GM18907 (cell line): ENCODE measurements at regions not wholly inside any gene's neighbourhood (a gene's known extent, or its start where the extent isn't known, plus 50 kb on each side); places are given as distances from the start of the nearest gene placed in this dataset.
"Not testable (repeated sequence)": the region's sequence is repeated elsewhere in the genome, so short reads cannot be mapped to it uniquely, and the experiment has no call there.

Experiments
- ATAC-seq: cut with Tn5 transposase; IDR thresholded peaks from one replicate; pipeline ENCODE4 v1.9.1; 2021; ENCODE audit warnings: mild to moderate bottlenecking, moderate library complexity; ENCODE audit not compliant: unreplicated experiment

DNA sequence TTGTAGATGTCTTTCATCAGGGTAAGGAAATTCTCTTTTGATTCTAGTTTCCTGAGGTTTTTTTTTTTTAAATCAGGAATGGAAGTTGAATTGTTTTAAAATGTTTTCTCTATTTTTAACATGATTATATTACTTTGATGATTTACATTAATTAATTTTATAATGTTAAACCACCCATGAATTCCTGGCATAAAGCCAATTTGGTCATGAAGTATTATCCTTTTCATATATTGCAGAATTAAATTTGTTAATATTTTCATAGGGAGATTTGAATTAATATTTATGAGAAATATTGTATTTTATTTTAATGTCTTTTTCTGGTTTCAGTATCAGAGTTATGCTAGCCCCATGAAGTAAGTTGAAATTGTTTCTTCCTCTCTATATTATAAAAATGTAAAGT is 144.6 kb downstream of the MAIP1 start:
- no peak for ATAC-seq

DNA sequence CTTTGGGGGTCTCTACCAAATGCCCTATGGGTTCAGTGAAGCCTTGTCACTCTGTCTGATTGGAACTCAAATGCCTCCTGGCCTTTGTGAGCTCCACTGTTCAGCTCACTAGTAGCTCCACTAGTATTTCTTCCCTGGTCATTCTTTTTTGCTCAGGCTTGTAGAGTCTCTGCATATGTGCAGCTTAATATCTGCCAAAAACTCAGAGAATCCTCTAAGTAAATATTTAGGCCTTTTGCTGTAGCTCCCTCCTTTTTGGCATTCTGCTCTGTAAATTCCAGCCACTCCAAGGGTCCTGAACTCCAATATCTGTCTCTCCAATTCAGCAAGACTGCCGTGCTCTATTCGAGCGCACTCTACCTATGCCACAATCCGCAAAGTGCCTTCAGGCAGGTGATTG is 146.5 kb downstream of the MAIP1 start:
- ATAC-seq: no peak

- ATAC-seq: no peak
These were observed 147.6 kb downstream of the MAIP1 start for GRCh38 chr2:200102971-200103370.

- no peak for ATAC-seq
These were observed 148.6 kb downstream of the MAIP1 start for GRCh38 chr2:200104015-200104414.

- ATAC-seq: no peak
These were observed 152.3 kb downstream of the MAIP1 start for GRCh38 chr2:200107514-200108217.

DNA sequence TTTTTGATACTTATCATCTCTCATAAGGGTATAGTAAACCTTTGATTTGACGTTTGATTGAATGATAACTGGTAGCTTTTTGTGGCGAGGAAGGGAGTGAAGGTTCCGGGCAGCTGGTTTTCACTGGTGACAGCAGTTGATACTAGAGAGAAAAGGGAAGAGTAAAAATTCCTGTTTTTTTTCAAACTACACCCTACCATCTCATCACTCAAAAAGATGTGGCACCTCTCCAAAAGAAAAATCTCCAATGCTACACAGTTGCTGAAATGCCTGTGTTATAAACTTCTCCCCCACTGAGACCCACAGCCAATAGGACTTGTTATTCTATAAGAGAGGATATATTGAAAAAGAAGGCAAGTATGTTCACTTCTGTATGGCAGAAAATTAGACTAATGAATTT is 154.0 kb downstream of the MAIP1 start:
- ATAC-seq: no peak

GRCh38 chr2:200110381-200110780 is 155.0 kb downstream of the MAIP1 start:
- ATAC-seq: no peak

DNA sequence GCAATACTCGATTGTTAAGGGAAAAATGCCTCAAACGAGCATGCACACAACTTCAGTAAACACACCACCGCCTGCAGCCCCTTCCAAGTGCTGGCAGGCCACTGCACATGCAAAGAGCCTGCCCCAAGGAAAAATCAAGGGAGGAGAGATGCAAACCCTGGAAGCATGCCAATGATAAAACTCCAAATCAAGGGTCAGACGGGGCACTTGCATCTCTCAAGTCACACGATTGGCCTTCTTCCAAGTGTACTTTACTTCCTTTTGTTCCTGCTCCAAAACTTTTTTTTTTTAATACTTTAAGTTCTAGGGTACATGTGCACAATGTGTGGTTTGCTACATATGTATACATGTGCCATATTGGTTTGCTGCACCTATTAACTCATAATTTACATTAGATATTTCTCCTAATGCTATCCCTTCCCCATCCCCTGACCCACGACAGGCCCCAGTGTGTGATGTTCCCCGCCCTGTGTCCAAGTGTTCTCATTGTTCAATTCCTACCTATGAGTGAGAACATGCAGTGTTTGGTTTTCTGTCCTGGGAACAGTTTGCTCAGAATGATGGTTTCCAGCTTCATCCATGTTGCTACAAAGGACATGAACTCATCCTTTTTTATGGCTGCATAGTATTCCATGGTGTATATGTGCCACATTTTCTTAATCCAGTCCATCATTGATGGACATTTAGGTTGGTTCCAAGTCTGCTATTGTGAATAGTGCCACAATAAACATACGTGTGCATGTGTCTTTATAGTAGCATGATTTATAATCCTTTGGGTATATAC is 157.8 kb downstream of the MAIP1 start:
- not testable (repeated sequence) for ATAC-seq

- ATAC-seq: no peak
These were observed 163.9 kb downstream of the MAIP1 start for GRCh38 chr2:200119236-200119635.

GRCh38 chr2:200121931-200122330 is 166.5 kb downstream of the MAIP1 start:
- ATAC-seq: no peak

DNA sequence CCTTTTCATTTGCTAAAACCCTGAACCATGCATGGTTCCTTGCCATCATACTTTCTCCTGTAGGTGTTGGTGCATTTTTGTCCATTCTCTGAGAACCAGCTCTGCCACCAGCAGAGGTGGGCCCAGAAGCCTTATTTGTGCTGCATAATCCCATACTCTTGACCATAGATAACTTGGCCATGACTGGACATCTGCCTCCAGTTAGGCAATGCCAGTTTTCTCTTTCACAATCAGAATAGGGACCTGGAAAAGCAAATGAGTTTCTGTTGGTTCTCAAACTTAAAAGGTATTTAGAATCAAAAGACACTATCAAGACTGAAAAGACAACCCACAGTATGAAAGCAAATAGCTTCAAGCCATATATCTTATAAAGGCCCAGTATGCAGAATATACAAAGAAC is 167.3 kb downstream of the MAIP1 start:
- no peak for ATAC-seq

DNA sequence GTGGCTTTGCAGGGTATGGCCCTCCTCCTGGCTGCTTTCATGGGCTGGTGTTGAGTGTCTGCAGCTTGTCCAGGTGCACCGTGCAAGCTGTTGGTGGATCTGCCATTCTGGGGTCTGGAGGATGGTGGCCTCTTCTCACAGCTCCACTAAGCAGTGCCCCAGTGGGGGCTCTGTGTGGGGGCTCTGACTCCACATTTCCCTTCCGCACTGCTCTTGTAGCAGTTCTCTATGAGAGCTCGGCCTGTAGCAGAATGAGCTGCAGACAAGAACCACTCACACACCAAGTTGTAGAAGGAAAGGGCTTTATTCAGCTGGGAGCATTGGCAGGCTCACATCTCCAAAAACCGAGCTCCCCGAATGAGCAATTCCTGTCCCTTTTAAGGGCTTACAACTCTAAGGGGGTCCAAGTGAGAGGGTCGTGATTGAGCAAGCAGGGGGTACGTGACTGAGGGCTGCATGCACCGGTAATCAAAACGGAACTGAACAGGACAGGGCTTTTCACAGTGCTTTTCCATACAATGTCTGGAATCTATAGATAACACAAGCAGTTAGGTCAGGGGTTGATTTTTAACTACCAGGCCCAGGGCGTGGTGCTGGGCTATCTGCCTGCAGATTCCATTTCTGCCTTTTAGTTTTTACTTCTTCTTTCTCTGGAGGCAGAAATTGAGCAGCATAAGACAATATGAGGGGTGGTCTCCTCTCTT is 169.4 kb downstream of the MAIP1 start:
- ATAC-seq: not testable (repeated sequence)

- no peak for ATAC-seq
These were observed 170.3 kb downstream of the MAIP1 start for GRCh38 chr2:200125444-200126284.

DNA sequence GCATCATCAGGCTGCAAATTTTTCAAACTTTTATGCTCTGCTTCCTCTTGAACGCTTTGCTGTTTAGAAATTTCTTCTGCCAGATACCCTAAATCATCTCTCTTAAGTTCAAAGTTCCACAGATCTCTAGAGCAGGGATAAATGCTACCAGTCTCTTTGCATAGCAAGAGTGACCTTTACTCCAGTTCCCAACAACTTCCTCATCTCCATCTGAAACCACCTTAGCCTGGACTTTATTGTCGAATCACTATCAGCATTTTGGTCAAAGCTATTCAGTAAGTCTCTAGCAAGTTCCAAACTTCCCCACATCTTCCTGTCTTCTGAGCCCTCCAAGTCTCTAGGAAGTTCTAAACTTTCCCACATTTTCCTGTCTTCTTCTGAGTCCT is 170.9 kb downstream of the MAIP1 start:
- not testable (repeated sequence) for ATAC-seq

GRCh38 chr2:200126680-200127079 is 171.3 kb downstream of the MAIP1 start:
- not testable (repeated sequence) for ATAC-seq

- ATAC-seq: no peak
These were observed 172.5 kb downstream of the MAIP1 start for GRCh38 chr2:200127848-200128247.

DNA sequence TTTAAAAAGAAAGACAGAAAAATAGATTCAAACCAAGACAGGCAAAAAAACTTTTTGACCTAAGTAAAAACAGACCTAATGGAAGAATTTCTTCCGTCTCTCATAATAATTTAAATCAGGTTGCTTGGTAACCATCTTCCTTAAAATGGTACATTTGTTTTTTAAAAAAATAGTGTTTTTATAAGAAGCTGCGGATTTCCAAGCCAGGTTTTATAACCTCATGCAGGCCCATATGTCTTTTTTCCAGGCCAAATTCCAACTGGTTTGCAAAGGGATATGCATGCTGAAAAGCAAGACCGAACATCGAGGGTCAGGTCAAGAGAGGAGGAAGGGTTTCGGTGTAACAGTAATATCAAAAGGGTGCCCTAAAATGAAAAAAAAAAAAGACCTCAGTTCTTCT is 172.9 kb downstream of the MAIP1 start:
- no peak for ATAC-seq

DNA sequence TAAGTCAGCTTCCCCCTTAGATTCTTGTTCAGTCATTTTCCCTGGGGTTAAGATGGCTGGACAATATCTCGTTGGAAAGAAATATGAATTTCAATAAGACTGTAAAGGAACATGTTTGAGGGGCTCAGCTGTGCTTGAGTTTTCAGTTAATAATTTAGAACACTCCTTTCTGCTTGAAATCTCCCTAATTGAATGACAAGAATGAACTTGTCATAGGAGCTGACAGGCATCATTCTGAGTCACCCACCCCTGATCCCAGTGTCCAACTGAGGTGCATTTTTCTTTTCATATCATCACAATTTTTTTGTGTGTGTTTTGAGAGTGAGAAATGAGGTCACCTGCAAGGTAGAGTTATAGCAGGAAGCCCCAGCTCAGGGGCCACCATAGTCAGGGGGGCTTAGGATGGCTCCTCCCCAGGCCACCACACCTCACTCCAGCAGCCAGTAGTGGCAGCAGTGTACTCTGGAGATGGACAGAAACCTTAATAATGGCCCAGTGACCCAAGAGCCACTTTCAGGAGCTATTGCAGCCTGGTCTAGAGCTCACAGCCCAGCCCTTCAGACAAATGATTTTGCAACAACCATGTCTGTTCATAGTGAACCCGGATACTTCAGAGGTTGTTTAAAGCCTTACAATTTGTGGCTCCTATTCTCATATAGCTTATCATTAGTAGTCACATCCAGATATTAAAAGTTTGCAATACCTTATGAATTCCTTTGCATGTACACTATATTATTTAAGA is 174.5 kb downstream of the MAIP1 start:
- no peak for ATAC-seq

GRCh38 chr2:200130762-200131166 is 175.4 kb downstream of the MAIP1 start:
- no peak for ATAC-seq

DNA sequence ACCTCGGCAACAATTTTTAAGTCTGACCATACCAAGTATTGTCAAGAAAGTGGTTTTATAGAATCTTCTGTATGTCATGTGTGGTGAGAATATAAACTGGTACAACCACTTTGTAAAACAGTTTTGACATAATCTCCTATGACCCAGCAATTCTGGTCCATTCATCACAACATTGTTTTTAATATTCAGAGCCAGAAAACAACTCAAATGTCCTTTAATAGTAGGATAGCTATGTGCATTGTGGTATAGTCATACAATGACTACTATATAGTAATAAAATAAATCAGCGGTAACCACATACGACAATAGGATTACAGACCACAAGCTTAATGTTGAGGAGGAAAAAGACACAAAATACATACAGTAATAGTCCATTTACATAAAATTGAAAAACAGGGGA is 175.2 kb upstream of the SPATS2L start:
- no peak for ATAC-seq
